ENCODE measurements at regions not wholly inside any gene's neighbourhood (a gene's known extent, or its start where the extent isn't known, plus 50 kb on each side); places are given as distances from the start of the nearest gene placed in this dataset.

- no peak overlapping the region for H3K27ac Mint-ChIP-seq
- H3K9me3 Mint-ChIP-seq: peaks cover 54% of the 10 kb centered on the region
- no peaks in the 10 kb centered on the region for H3K36me3 Mint-ChIP-seq (ENCODE audit: low read depth)
- TF ChIP-seq CTCF (IDR thresholded peaks at IDR 0.05): no peak
- H3K4me1 Mint-ChIP-seq (ENCODE audit: low read depth): no peaks in the 10 kb centered on the region
- no peak overlapping the region for H3K4me3 Mint-ChIP-seq
- DNase-seq: no peak
- peaks cover 2% of the 10 kb centered on the region for H3K27me3 Mint-ChIP-seq (ENCODE audit: insufficient read depth)
Observed at GRCh38 chr12:13843841-13844240, 137.6 kb downstream of the GRIN2B start.

- Mint-ChIP-seq H3K36me3 (ENCODE audit: low read depth) (no peaks in the 10 kb centered on the region), H3K4me3 (no peak overlapping the region), H3K27ac (no peak overlapping the region), H3K27me3 (ENCODE audit: insufficient read depth) (no peaks in the 10 kb centered on the region; the same call in 1 of the 2 replicates), H3K9me3 (peaks cover 49% of the 10 kb centered on the region), H3K4me1 (ENCODE audit: low read depth) (no peaks in the 10 kb centered on the region)
- DNase-seq: no peak
- no peak for TF ChIP-seq CTCF (IDR thresholded peaks at IDR 0.05)
Observed at GRCh38 chr12:13841358-13841757, 140.0 kb downstream of the GRIN2B start.

GRCh38 chr12:13839365-13840336 is 141.8 kb downstream of the GRIN2B start:
- H3K9me3 Mint-ChIP-seq: peaks cover 52% of the 10 kb centered on the region

GRCh38 chr12:13836099-13836498 is 145.3 kb downstream of the GRIN2B start:
- Mint-ChIP-seq H3K4me1 (ENCODE audit: low read depth) (no peaks in the 10 kb centered on the region), H3K27ac (no peak overlapping the region), H3K4me3 (no peak overlapping the region), H3K27me3 (ENCODE audit: insufficient read depth) (peaks cover 1% of the 10 kb centered on the region), H3K36me3 (ENCODE audit: low read depth) (peaks cover 11% of the 10 kb centered on the region; the same call in 1 of the 2 replicates), H3K9me3 (peaks cover 56% of the 10 kb centered on the region)
- DNase-seq: no peak
- no peak for TF ChIP-seq CTCF (IDR thresholded peaks at IDR 0.05)

More at GRCh38 chr12:13839365-13840336, 141.8 kb downstream of the GRIN2B start:
- Mint-ChIP-seq H3K4me3 (no peak overlapping the region), H3K36me3 (ENCODE audit: low read depth) (peaks cover 11% of the 10 kb centered on the region; the same call in 1 of the 2 replicates), H3K27ac (no peak overlapping the region), H3K27me3 (ENCODE audit: insufficient read depth) (peaks cover 1% of the 10 kb centered on the region), H3K4me1 (ENCODE audit: low read depth) (no peaks in the 10 kb centered on the region)
- no peak for TF ChIP-seq CTCF (IDR thresholded peaks at IDR 0.05)
- no peak for DNase-seq

- DNase-seq: no peak
- peaks cover 11% of the 10 kb centered on the region; the same call in 1 of the 2 replicates for H3K36me3 Mint-ChIP-seq (ENCODE audit: low read depth)
- TF ChIP-seq CTCF (IDR thresholded peaks at IDR 0.05): no peak
- peaks cover 1% of the 10 kb centered on the region for H3K27me3 Mint-ChIP-seq (ENCODE audit: insufficient read depth)
- no peak overlapping the region for H3K4me3 Mint-ChIP-seq
- no peaks in the 10 kb centered on the region for H3K4me1 Mint-ChIP-seq (ENCODE audit: low read depth)
- no peak overlapping the region for H3K27ac Mint-ChIP-seq
- peaks cover 56% of the 10 kb centered on the region for H3K9me3 Mint-ChIP-seq
Observed at GRCh38 chr12:13835652-13836051, 145.8 kb downstream of the GRIN2B start.

All from HFFc6 (cell line).